ENCODE measurements at regions not wholly inside any gene's neighbourhood (a gene's known extent, or its start where the extent isn't known, plus 50 kb on each side); places are given as distances from the start of the nearest gene placed in this dataset.
A peak's percentile ranks its signal among the peaks of the same experiment; 100 is the strongest.

DNA sequence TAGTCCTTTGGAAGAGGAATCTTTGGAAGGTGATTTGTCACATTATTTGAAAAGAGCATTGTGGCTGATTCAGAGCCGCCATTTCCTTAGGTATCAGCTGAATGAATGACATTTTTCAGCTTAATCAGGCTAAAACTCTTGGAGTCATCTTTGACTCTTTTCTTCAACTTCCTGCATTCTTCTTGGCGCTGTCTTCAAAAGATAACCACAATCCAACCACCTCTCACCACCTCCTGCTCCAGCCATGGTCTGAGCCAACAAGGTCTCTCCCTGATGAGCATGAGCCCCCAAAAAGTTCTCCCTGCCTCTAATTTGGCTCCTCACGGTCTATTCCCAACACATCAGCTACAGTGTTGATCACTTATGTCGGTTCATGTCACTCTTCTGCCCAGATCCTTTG is 297.6 kb upstream of the RUNX1 start:
- H3K4me3 ChIP-seq (replicated peaks in 1 of 3; ENCODE audit: low read depth in 2 of 3, low read length in 3 of 3) = no peak overlapping the region
- no peaks in the 10 kb centered on the region for H3K79me2 ChIP-seq (ENCODE audit: insufficient read depth, low read length)
- no peaks in the 10 kb centered on the region for H3K9me3 ChIP-seq (replicated peaks in 1 of 2; ENCODE audit: control insufficient read depth in 1 of 2, insufficient read depth in 1 of 2, low read length in 2 of 2)
- 96% methylated on average over 4 of the region's 4 CpGs for WGBS (ENCODE audit: insufficient coverage)
- intact Hi-C loops (cut with micrococcal nuclease) = no loop called here
- no peak for TF ChIP-seq CTCF (IDR thresholded peaks at IDR 0.05)
- Mint-ChIP-seq H3K9me3 (peaks cover 0 to 5% (median 1%) of the 10 kb centered on the region in 7 donors), H3K27me3 (ENCODE audit: low read depth in 3 of 3) (peaks cover 5 to 22% (median 11%) of the 10 kb centered on the region in 3 donors), H3K27ac (peak overlapping the region in 1 of 7 donors; percentile 5), H3K4me3 (no peak overlapping the region), H3K36me3 (no peaks in the 10 kb centered on the region), H3K4me1 (peaks cover 4% of the 10 kb centered on the region)
- no peak for DNase-seq
- H3K27me3 ChIP-seq (ENCODE audit: control insufficient read depth in 2 of 2, insufficient read depth in 2 of 2, low read length in 2 of 2) = no peaks in the 10 kb centered on the region
- no peaks in the 10 kb centered on the region for H3K36me3 ChIP-seq (replicated peaks in 1 of 2; ENCODE audit: control insufficient read depth in 1 of 2, insufficient read depth in 2 of 2, low read length in 2 of 2)
- H2AFZ ChIP-seq (ENCODE audit: insufficient read depth, low read depth, low read length, poor library complexity, severe bottlenecking) = no peak overlapping the region
- H3K9ac ChIP-seq (ENCODE audit: insufficient read depth, low read length, poor library complexity, severe bottlenecking) = no peak overlapping the region
- H4K20me1 ChIP-seq (ENCODE audit: insufficient read depth, low read length) = no peaks in the 10 kb centered on the region
- H3K27ac ChIP-seq (ENCODE audit: low read depth in 1 of 2, low read length in 2 of 2) = no peak overlapping the region
- H3K4me2 ChIP-seq (replicated peaks; ENCODE audit: extremely low read depth, low read length, poor library complexity, severe bottlenecking) = no peak overlapping the region
- no peaks in the 10 kb centered on the region for H3K4me1 ChIP-seq (ENCODE audit: control insufficient read depth in 1 of 2, insufficient read depth in 2 of 2, low read length in 2 of 2)

DNA sequence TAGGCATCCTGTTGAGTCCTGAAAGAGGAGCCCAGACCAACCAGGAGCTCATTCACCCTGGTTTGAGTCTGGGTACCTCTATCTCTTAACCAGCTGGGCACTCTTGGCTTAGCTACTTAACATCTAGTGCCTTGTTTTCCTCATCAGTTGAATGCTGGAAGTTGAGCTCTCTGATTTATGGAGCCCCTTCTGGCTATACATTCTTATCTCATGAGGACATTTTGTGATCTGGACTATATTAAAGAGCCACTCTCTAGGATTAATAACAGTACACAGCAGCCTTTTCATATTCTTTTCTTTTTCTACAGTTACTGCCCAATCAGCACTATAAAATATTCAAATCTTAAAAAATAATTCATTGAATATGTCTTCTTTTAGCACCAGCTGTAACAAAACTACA is 296.9 kb upstream of the RUNX1 start:
- intact Hi-C loops (cut with micrococcal nuclease) = no loop called here
- H3K9me3 ChIP-seq (replicated peaks in 1 of 2; ENCODE audit: control insufficient read depth in 1 of 2, insufficient read depth in 1 of 2, low read length in 2 of 2) = no peaks in the 10 kb centered on the region
- no peak for TF ChIP-seq CTCF (IDR thresholded peaks at IDR 0.05)
- no peaks in the 10 kb centered on the region for H3K79me2 ChIP-seq (ENCODE audit: insufficient read depth, low read length)
- H2AFZ ChIP-seq (ENCODE audit: insufficient read depth, low read depth, low read length, poor library complexity, severe bottlenecking) = no peak overlapping the region
- no peak overlapping the region for H3K4me3 ChIP-seq (replicated peaks in 1 of 3; ENCODE audit: low read depth in 2 of 3, low read length in 3 of 3)
- H3K36me3 Mint-ChIP-seq = no peaks in the 10 kb centered on the region
- H3K4me3 Mint-ChIP-seq = no peak overlapping the region
- no peak for DNase-seq
- H3K4me1 ChIP-seq (ENCODE audit: control insufficient read depth in 1 of 2, insufficient read depth in 2 of 2, low read length in 2 of 2) = no peaks in the 10 kb centered on the region
- no peak overlapping the region for H3K27ac ChIP-seq (ENCODE audit: low read depth in 1 of 2, low read length in 2 of 2)
- no peaks in the 10 kb centered on the region for H3K36me3 ChIP-seq (replicated peaks in 1 of 2; ENCODE audit: control insufficient read depth in 1 of 2, insufficient read depth in 2 of 2, low read length in 2 of 2)
- H3K27ac Mint-ChIP-seq = no peak overlapping the region
- H3K4me2 ChIP-seq (replicated peaks; ENCODE audit: extremely low read depth, low read length, poor library complexity, severe bottlenecking) = no peak overlapping the region
- no peak overlapping the region for H3K9ac ChIP-seq (ENCODE audit: insufficient read depth, low read length, poor library complexity, severe bottlenecking)
- no peaks in the 10 kb centered on the region for H4K20me1 ChIP-seq (ENCODE audit: insufficient read depth, low read length)
- peaks cover 0 to 2% of the 10 kb centered on the region in 2 donors for H3K27me3 ChIP-seq (ENCODE audit: control insufficient read depth in 2 of 2, insufficient read depth in 2 of 2, low read length in 2 of 2)
- peaks cover 4% of the 10 kb centered on the region for H3K4me1 Mint-ChIP-seq
- peaks cover 0 to 5% (median 1%) of the 10 kb centered on the region in 7 donors for H3K9me3 Mint-ChIP-seq
- H3K27me3 Mint-ChIP-seq (ENCODE audit: low read depth in 3 of 3) = peaks cover 5 to 22% (median 11%) of the 10 kb centered on the region in 3 donors

Measured in CD14-positive monocyte (primary cell).